NCI-H187 treated with DMSO at 0.1 percent for 48 hours (cell line): ENCODE measurements at regions not wholly inside any gene's neighbourhood (a gene's known extent, or its start where the extent isn't known, plus 50 kb on each side); places are given as distances from the start of the nearest gene placed in this dataset.
"Not testable (repeated sequence)": the region's sequence is repeated elsewhere in the genome, so short reads cannot be mapped to it uniquely, and the experiment has no call there.

ENCODE experiments used
- DNase-seq: peaks from one replicate; lab custom pipeline; 2025; lab: John Stamatoyannopoulos, UW

DNA sequence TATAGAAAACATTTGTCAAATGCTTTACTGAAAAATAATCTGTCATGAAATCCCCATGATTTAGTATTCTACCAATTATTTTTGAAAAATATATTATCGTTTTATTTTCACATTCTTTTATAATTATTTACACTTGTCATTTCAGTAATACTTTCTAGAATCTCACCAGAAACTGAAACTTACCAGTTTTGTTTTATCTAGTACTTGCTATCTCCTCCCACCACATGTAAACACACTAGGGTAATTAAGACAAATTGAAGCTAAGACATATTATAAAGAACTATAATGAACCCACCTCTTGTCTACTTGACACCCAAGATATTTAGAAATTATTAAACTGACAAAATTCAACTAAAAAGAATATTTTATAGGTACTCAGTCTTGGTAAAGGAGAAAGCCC is 51.5 kb upstream of the GRM3 start:
- DNase-seq: no peak

GRCh38 chr7:86574006-86574405 is 69.7 kb upstream of the GRM3 start:
- DNase-seq: no peak

DNA sequence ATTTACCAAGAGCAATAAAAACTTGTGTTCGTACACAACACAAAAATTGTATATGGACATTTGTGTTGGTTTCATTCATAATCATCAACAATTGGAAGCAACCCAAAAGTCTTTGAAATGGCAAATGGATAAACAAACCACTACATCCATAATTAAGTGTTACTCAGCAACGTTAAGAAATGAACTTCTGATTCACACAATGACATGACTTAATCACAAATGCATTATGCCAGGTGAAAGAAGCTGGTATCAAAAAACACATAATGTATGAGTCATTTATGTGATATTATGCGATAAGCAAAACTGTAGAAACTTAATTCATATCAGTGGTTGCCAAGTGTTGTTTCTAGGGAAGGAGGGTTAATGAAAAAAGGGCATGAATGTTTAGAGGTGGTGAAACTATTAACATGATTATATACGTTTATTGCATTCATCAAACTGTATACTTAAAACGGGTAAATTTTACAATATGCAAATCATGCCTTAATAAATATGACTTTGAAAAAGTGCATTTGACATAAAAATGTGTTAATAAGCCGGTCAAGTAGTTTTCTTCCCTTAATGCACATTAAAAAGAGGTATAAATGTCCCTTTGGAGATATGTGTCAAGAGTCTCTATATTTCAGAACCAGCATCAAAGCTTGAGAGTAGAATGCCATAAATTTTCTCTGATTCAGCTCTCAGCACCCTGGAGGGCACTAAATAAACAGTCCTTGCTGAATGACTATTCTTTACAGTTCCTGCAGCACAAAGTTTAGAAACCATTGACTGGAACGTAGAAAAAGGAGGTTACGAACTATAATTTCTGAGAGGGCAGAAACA is 84.8 kb upstream of the GRM3 start:
- DNase-seq: no peak

- no peak for DNase-seq
These were observed 109.1 kb upstream of the GRM3 start for GRCh38 chr7:86534641-86535040.

GRCh38 chr7:86504229-86504628 is 139.5 kb upstream of the GRM3 start:
- no peak for DNase-seq

- no peak for DNase-seq
These were observed 143.7 kb upstream of the GRM3 start for GRCh38 chr7:86499986-86500385.

DNA sequence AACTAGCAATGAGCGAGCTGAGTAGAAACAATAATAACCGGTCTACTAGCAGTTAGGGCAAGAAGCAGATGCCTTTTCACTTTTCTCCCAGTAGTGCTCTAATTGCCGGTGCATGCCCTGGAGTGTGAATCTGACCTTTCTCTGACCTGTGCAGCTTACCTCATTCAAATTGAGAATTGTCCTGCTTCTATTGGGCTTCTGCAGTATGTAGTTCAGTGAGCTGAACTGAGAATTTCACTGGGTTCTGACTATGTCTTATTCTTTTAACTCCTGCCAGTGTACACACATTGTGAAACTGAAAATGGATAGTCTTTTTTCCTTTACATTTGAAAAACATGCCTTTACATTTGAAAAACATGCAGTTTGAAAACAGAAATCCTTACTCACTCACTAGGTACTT is 157.9 kb upstream of the GRM3 start:
- DNase-seq: no peak

- no peak for DNase-seq
These were observed 164.6 kb upstream of the GRM3 start for GRCh38 chr7:86479144-86479543.

GRCh38 chr7:86477343-86477935 is 166.3 kb upstream of the GRM3 start:
- DNase-seq: no peak

GRCh38 chr7:86470763-86471162 is 172.9 kb upstream of the GRM3 start:
- DNase-seq: no peak

DNA sequence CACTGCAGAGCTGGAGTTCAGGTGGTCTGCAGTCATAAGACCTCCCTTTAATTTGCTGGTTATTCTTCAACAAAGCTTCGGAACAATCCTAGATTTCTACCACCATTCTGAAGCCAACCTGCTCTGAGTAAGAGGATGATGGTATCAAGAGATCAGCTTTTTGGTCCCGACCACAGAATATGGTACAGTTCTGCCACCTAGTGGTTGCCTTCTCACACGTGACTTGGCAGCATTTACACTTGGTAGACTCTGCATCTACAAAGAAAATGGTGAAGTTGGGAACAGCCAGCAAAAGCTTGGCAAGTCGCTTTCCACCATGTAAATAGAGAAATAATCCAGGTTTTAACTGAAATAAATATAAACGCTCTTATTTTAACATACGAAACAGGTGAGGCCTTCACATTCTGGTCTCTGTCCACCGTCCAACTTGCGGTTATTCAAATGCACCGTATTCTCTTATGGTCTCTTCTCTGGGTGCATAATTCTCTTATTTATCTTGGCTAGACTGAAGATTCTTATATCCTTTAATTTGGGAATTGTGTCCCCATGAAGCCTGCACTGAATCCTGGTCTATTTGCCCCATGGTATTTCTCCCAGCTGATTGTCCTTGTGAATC is 173.9 kb upstream of the GRM3 start:
- peak; percentile 62 for DNase-seq

DNA sequence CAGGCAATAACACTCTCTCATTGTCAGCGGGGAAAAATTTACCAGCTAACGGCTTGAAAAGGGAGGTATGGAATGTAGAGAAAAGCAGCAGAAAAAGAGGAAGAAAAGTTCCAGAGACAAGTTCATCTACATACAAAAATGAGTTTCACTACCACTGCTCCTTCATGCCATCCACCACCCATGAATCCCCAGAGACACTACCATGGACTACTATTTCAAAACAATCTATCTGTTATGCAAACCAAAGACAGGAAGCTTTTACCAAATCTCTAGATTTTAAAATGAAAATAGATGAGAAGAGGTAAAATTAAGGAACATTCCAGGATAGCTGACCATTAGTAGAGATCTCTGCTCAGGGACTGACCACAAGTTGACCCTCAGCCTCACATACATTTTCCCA is 189.0 kb upstream of the GRM3 start:
- DNase-seq: no peak

DNA sequence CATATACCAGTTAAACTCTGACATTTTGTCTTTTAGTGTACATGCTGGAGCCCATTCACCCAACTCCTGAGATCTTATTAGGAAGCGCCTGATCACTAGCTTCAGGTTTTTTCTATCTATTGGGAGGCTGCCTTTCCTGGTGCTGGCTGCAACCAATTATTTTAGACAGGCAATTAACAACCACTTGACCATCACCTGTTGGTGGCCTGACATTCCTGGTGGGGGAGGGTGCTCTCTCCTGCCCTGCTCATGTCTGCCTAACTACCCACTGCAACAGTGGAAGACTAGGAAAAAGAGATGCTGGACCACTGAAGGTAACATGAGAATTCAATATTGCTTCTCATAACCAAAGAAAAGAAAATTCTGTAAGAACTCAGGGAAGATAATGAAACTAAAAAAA is 190.3 kb upstream of the GRM3 start:
- no peak for DNase-seq

DNA sequence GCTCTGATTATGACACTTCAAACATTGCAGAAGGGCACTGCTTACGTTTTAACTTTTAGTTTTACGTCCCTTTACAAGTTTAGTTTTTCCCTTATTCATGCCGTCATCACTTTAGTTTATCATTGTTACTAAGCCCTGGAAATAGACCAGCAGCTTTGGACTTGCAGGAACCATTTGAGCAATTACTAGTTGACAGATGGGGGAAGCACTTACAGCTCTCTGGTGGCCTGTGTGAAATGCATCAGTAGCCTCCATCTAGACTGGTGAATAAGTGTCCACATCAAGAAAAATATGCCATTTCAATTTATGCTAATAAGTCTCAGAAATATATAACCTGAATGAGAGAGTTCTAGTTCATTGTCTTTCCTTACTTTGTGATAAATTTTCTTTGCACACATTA is 194.9 kb upstream of the GRM3 start:
- DNase-seq: no peak

DNA sequence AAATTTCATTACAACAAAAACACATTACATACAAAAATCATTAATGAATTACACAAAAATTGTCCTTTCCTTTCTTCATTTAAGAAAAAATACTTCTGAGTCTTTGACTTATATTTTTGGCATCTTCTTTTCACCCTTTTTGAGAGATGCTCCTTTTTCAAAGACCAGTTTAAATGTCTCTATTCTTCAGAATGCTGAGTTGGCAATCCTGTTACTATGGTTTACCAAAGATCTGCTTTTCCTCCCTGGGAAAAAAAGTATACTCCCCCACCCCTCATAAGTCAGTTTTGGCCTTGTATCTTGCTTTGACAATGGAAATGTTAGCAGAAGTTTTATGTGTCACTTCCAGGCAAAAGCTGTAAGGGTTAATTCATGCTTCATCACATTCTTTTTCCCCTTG is 198.4 kb upstream of the GRM3 start:
- no peak for DNase-seq

- DNase-seq: no peak
These were observed 199.5 kb upstream of the GRM3 start for GRCh38 chr7:86444245-86444644.

- DNase-seq: not testable (repeated sequence)
These were observed 203.3 kb upstream of the GRM3 start for GRCh38 chr7:86440420-86440819.

DNA sequence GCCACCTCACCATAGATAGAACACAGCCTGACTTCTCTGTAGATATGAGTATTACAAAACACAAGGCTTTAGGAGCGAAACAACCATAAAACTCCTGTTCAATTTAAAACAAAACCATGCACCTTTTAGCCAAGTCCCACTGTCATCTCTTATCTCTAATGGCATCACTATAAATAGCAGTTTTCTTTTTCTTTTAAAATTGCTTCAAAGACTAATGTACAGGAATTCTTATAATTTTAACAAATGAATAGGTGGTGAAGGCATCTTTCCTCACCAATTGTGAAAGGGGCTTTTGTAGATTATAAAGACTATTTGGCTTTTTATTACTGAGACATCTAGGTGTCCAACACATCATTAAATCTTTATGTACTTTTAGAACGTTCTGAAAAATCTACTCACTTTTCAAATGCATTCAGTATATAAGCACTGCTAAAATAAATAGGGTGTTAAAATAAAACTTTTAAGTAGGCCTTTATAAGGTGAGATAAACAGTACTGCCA is 205.7 kb upstream of the GRM3 start:
- no peak for DNase-seq

GRCh38 chr7:86431761-86432160 is 211.9 kb upstream of the GRM3 start:
- no peak for DNase-seq

DNA sequence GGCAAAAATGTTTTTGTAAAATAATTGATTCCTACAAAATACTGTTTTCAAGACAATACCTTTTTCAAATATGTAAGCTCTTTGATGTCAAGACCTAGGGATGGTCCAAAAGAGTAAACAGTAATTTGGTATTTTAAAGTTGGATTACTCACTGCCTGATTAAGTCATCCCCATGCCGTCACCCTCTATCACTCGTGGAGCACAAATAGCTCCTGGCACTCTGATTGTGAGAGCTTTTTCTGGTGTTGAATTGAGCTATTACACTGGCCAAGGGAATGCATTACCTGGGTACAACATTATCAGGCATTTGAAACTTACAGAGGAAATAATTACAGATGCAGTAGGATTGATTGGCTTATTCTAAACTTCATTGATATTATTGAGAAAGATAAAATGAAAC is 231.9 kb upstream of the GRM3 start:
- no peak for DNase-seq

- no peak for DNase-seq
These were observed 236.4 kb upstream of the GRM3 start for GRCh38 chr7:86407291-86407690.

DNA sequence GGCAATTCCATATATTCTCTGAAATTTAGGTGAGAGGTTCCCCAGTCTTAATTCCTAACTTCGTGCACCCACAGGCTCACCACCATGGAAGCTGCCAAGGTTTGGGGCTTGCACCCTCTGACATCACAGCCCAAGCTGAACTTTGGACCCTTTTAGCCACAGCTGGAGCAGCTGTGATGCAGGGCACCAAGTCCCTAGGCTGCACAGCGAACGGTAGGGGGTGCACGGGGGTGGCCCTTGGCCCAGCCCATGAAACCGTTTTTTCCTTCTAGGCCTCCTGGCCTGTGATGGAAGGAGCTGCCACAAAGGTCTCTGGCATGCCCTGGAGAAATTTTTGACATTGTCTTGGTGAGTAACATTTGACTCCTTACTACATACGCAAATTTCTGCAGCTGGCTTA is 251.9 kb upstream of the GRM3 start:
- DNase-seq: no peak

GRCh38 chr7:86375602-86376001 is 268.1 kb upstream of the GRM3 start:
- not testable (repeated sequence) for DNase-seq
